ENCODE measurements at regions not wholly inside any gene's neighbourhood (a gene's known extent, or its start where the extent isn't known, plus 50 kb on each side); places are given as distances from the start of the nearest gene placed in this dataset.

DNA sequence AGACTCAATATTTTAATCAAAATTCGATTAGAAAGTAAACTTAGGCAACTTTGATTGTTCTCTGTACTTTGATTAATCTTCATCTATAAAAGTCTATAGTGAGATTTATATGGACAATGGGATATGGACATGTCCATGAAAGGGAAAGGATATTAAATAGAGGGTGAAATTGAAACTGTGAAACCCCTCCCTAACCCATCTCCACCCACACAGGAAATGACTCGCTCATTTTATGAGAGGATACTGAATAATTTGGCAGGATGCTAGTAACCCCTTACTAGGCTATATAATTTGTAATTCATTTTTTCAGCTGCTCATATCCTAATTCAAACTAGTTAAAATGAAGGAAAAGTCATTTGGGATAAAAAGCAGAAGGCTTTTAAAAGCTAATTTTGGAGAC, 328.0 kb upstream of the ATP2B1 start:
- no peak for TF ChIP-seq FOXA1 (IDR thresholded peaks at IDR 0.05)
- no peak for TF ChIP-seq NR2F2 (IDR thresholded peaks at IDR 0.05)
- no peak for TF ChIP-seq JUND (IDR thresholded peaks at IDR 0.05)
- Histone ChIP-seq H3K27me3 (ENCODE audit: control insufficient read depth in 4 of 4, insufficient read depth in 4 of 4, low read length in 3 of 4) (no peaks in the 10 kb centered on the region), H3K36me3 (ENCODE audit: control insufficient read depth in 4 of 4, insufficient read depth in 3 of 4, low read depth in 1 of 4, low read length in 3 of 4) (no peaks in the 10 kb centered on the region), H3K9me3 (ENCODE audit: control insufficient read depth in 4 of 4, low read length in 3 of 4) (peaks cover 0 to 4% (median 2%) of the 10 kb centered on the region in 4 donors), H3K4me1 (ENCODE audit: control insufficient read depth in 4 of 4, insufficient read depth in 4 of 4, low read length in 3 of 4) (no peaks in the 10 kb centered on the region), H3K27ac (ENCODE audit: low read depth in 1 of 2, low read length in 2 of 2) (no peak overlapping the region), H3K9ac (ENCODE audit: low read depth in 1 of 2, low read length in 2 of 2) (no peak overlapping the region), H3K4me3 (ENCODE audit: low read depth in 1 of 3, low read length in 3 of 3) (no peak overlapping the region)
- no peak for DNase-seq (ENCODE audit: low spot score)
- WGBS = 53% methylated on average over 2 of the region's 2 CpGs

DNA sequence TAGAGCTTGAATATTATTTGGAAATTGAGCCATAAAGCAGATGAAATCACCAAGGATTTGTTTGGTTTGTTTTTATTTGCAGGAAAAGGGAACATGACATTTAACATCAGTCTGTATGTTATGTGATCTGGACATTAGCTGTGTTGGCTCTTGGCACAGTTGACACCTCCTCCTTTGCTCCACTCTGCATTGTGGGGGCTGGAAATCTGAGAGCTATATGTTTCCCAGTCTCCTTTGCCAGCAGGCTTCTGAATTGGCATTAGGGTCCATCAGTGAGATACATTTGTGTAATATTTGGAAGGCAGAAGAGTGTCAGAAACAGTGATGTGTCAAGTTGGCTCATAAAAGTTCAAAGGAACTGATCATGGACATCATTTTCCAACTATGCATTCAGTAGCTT, 322.1 kb upstream of the ATP2B1 start:
- H3K27me3 ChIP-seq (ENCODE audit: control insufficient read depth in 4 of 4, insufficient read depth in 4 of 4, low read length in 3 of 4) = no peaks in the 10 kb centered on the region
- no peaks in the 10 kb centered on the region for H3K36me3 ChIP-seq (ENCODE audit: control insufficient read depth in 4 of 4, insufficient read depth in 3 of 4, low read depth in 1 of 4, low read length in 3 of 4)
- no peaks in the 10 kb centered on the region for H3K9me3 ChIP-seq (ENCODE audit: control insufficient read depth in 4 of 4, low read length in 3 of 4)
- H3K4me3 ChIP-seq (ENCODE audit: low read depth in 1 of 3, low read length in 3 of 3) = no peak overlapping the region
- no peak for DNase-seq (ENCODE audit: low spot score)
- TF ChIP-seq, protein P1, sequence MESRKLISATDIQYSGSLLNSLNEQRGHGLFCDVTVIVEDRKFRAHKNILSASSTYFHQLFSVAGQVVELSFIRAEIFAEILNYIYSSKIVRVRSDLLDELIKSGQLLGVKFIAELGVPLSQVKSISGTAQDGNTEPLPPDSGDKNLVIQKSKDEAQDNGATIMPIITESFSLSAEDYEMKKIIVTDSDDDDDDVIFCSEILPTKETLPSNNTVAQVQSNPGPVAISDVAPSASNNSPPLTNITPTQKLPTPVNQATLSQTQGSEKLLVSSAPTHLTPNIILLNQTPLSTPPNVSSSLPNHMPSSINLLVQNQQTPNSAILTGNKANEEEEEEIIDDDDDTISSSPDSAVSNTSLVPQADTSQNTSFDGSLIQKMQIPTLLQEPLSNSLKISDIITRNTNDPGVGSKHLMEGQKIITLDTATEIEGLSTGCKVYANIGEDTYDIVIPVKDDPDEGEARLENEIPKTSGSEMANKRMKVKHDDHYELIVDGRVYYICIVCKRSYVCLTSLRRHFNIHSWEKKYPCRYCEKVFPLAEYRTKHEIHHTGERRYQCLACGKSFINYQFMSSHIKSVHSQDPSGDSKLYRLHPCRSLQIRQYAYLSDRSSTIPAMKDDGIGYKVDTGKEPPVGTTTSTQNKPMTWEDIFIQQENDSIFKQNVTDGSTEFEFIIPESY (IDR thresholded peaks at IDR 0.05) = no peak
- no peak for TF ChIP-seq RAD21 (IDR thresholded peaks at IDR 0.05)
- TF ChIP-seq GABPA (IDR thresholded peaks at IDR 0.05 in 1 of 2, conservative IDR thresholded peaks at IDR 0.05 in 1 of 2) = no peak
- no peak for TF ChIP-seq NR2F2 (IDR thresholded peaks at IDR 0.05)
- no peak for TF ChIP-seq YY1 (IDR thresholded peaks at IDR 0.05)
- no peak for TF ChIP-seq TAF1 (conservative IDR thresholded peaks at IDR 0.05)
- TF ChIP-seq EGR1 (IDR thresholded peaks at IDR 0.05; ENCODE audit: low read depth in 2 of 2) = no peak
- TF ChIP-seq, protein P2, sequence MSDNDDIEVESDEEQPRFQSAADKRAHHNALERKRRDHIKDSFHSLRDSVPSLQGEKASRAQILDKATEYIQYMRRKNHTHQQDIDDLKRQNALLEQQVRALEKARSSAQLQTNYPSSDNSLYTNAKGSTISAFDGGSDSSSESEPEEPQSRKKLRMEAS (IDR thresholded peaks at IDR 0.05) = no peak
- TF ChIP-seq, protein P3, sequence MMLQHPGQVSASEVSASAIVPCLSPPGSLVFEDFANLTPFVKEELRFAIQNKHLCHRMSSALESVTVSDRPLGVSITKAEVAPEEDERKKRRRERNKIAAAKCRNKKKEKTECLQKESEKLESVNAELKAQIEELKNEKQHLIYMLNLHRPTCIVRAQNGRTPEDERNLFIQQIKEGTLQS (IDR thresholded peaks at IDR 0.05) = no peak
- no peak for TF ChIP-seq JUND (IDR thresholded peaks at IDR 0.05)
- no peaks in the 10 kb centered on the region for H3K4me1 ChIP-seq (ENCODE audit: control insufficient read depth in 4 of 4, insufficient read depth in 4 of 4, low read length in 3 of 4)
- H3K27ac ChIP-seq (ENCODE audit: low read depth in 1 of 2, low read length in 2 of 2) = no peak overlapping the region
- H3K9ac ChIP-seq (ENCODE audit: low read depth in 1 of 2, low read length in 2 of 2) = no peak overlapping the region

DNA sequence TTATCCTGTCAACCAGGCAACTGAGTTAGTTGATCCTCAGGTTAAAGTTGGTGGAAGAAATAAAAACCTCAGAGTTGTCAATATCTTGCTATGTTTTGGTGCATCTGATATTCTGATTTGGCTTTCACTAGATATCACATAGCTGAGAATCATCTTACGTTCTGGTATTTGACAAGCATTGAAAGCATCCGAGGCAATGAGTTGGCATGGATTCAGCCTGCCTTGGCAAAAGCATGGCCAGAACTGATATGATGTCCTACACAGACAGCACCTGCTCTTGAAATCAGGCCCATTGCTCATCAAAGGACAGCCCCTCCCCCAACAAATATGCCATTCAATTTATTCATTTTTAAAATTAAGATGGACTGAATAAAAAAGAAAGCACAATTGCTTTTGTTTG, 320.7 kb upstream of the ATP2B1 start:
- Histone ChIP-seq H3K4me1 (ENCODE audit: control insufficient read depth in 4 of 4, insufficient read depth in 4 of 4, low read length in 3 of 4) (no peaks in the 10 kb centered on the region), H3K4me3 (ENCODE audit: low read depth in 1 of 3, low read length in 3 of 3) (no peak overlapping the region), H3K9me3 (ENCODE audit: control insufficient read depth in 4 of 4, low read length in 3 of 4) (no peaks in the 10 kb centered on the region), H3K9ac (ENCODE audit: low read depth in 1 of 2, low read length in 2 of 2) (no peak overlapping the region), H3K36me3 (ENCODE audit: control insufficient read depth in 4 of 4, insufficient read depth in 3 of 4, low read depth in 1 of 4, low read length in 3 of 4) (no peaks in the 10 kb centered on the region), H3K27ac (ENCODE audit: low read depth in 1 of 2, low read length in 2 of 2) (no peak overlapping the region), H3K27me3 (ENCODE audit: control insufficient read depth in 4 of 4, insufficient read depth in 4 of 4, low read length in 3 of 4) (no peaks in the 10 kb centered on the region)
- DNase-seq (ENCODE audit: low spot score) = no peak
- 71% methylated on average over 2 of the region's 2 CpGs for WGBS
- TF ChIP-seq, protein P1 (IDR thresholded peaks at IDR 0.05) = no peak
- TF ChIP-seq FOXA1 (IDR thresholded peaks at IDR 0.05) (no peak), JUND (IDR thresholded peaks at IDR 0.05) (no peak), NR2F2 (IDR thresholded peaks at IDR 0.05) (no peak), SP1 (IDR thresholded peaks at IDR 0.05) (no peak), RAD21 (IDR thresholded peaks at IDR 0.05) (no peak), GABPA (IDR thresholded peaks at IDR 0.05 in 1 of 2, conservative IDR thresholded peaks at IDR 0.05 in 1 of 2) (no peak), TAF1 (conservative IDR thresholded peaks at IDR 0.05) (no peak), RXRA (IDR thresholded peaks at IDR 0.05) (no peak), HNF4A (conservative IDR thresholded peaks at IDR 0.05) (no peak), HNF4G (IDR thresholded peaks at IDR 0.05) (no peak), FOXA2 (IDR thresholded peaks at IDR 0.05) (no peak), EGR1 (IDR thresholded peaks at IDR 0.05; ENCODE audit: low read depth in 2 of 2) (no peak), YY1 (IDR thresholded peaks at IDR 0.05) (no peak)
- TF ChIP-seq, protein P4, sequence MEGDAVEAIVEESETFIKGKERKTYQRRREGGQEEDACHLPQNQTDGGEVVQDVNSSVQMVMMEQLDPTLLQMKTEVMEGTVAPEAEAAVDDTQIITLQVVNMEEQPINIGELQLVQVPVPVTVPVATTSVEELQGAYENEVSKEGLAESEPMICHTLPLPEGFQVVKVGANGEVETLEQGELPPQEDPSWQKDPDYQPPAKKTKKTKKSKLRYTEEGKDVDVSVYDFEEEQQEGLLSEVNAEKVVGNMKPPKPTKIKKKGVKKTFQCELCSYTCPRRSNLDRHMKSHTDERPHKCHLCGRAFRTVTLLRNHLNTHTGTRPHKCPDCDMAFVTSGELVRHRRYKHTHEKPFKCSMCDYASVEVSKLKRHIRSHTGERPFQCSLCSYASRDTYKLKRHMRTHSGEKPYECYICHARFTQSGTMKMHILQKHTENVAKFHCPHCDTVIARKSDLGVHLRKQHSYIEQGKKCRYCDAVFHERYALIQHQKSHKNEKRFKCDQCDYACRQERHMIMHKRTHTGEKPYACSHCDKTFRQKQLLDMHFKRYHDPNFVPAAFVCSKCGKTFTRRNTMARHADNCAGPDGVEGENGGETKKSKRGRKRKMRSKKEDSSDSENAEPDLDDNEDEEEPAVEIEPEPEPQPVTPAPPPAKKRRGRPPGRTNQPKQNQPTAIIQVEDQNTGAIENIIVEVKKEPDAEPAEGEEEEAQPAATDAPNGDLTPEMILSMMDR (IDR thresholded peaks at IDR 0.05; ENCODE audit: low read depth, low read length, missing input control) = no peak
- TF ChIP-seq, protein P3 (IDR thresholded peaks at IDR 0.05) = no peak
- TF ChIP-seq, protein P2 (IDR thresholded peaks at IDR 0.05) = no peak
